GM19240 (cell line): ENCODE measurements at regions not wholly inside any gene's neighbourhood (a gene's known extent, or its start where the extent isn't known, plus 50 kb on each side); places are given as distances from the start of the nearest gene placed in this dataset.

ENCODE experiments used
- DNase-seq: peaks from one replicate; pipeline ENCODE4 v3.0.0; 2011; ENCODE audit warnings: low spot score; ENCODE audit not compliant: insufficient read length

DNA sequence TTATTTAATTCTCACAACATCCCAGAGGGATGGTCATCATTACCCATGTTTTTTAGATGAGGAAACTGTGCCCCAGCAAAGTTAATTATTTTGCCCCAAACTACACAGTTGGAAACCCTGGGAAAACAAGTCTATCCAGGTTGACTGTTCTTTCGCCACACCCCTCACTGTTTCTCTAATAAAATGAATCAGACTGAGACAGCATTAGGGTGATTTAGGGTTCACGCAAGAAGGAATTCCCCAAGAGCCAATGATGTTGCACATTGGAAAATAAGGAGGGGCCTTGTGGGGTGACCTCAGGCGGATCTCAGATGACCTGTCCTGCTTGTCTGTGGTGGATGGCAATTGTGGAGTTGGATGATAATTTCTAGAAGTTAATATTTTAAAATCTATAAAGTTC is 135.7 kb upstream of the TBX20 start:
- DNase-seq = no peak

DNA sequence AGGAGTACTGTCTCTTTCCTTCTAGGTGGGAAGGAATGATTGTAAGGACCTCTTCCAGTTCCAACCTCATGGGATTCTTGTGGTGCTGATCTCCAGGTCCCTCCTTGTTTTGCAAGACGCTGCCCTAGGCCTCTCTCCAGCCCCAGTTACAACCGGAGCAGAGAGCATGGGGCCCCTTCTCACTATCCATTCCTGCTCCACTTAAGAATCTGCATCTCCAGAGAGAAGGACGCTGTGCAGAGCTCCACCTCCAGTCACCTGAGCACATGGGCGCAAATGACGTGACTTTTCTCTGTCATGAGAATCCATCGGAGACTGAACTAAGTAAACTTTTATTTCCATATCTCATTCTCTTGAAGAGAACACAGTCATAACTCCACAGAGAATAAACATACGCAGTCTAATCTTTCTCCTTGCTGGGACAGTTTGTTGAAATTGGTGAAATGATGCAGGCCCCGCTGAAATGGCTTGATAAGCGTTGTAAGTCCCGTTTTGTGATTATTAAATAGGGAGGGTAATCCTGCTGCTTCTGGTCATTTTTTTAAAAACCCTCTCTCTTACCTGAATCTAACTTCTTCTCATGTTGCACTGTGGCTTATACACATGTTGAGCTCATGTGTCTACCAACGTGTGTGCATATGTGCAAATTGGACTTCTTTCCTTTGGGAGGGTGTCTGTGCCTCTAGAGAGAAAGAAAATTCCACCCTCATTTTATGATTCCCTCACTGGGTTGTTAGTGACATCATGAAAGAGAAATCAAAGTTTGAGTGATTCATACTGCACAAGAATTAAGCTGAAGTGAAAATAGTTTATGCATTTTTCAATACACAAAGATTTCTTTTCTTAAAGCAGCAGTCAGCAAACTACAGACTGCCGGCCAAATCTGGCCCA is 133.2 kb upstream of the TBX20 start:
- DNase-seq = no peak

DNA sequence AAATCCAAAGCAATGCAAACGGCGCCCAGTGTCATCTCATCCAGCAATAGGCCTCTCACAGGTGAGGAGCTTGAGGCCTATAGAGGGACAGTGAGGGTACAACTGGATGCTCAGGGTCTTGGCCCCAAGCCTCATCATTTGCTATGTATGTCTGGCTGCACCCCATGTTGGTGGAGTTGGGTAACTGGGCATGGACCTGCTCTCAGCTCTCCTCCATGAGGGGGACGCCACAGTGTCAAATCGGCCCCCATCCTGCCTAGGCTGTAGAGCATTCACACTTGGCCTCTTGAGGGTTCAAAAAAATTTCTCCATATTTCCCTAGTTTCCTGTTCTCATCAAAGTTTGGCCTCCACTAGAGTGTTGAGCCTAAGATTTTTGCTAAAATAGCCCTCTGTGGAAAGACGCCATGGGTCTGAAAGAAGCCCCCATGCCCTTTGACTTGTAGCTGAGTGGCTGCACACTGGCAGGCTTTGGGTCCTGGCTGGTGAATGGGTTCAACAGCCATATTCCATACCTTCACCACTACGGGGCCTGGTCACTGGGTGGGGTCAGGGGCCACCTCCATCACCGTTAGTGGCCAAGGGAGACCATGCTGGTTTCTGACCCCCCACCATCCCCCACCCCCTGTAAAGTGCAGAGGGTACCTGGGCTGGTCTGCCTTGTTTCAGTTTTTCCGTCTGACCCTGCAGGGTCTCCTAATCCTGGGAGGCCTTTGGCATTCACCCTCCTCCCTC is 132.3 kb upstream of the TBX20 start:
- no peak for DNase-seq

GRCh38 chr7:35384761-35385700 is 131.1 kb upstream of the TBX20 start:
- no peak for DNase-seq

DNA sequence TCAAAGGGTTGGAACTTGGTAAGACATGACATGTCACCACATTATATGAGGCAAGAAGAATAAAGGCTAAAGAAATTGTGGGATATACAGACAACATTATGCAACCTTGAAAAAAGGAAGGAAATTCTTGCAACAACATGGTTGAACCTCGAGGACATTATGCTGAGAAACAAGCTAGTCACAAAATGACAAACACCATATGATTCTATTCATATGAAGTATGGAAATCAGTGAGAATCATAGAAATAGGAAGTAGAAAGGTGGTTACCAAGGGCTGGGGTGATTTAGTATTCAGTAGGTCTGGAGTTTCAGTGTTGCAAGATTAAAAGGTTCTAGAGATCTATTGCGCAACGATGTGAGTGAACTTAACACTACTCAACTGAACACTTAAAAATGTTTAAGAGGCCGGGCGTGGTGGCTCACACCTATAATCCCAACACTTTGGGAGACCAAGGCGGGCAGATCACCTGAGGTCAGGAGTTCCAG is 126.9 kb upstream of the TBX20 start:
- no peak for DNase-seq

DNA sequence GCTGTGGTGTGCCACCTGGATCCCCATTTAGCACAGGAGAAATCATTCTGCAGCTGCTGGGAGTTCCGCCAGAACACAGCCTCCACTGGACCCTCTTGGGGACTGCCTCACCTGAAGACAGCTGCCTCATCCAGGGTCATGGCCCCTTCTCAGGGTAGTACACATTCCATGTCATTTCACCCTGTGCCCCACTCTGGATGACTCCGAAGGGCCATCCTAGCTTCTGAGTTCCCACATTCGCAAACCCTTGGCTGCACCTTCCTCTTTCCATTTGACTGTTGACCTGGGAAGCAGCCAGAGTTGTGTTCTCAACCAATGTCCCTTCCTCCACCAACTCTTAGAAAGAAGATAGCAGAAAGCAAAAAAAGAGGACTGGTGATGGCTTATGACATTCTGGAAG is 125.6 kb upstream of the TBX20 start:
- DNase-seq = no peak

DNA sequence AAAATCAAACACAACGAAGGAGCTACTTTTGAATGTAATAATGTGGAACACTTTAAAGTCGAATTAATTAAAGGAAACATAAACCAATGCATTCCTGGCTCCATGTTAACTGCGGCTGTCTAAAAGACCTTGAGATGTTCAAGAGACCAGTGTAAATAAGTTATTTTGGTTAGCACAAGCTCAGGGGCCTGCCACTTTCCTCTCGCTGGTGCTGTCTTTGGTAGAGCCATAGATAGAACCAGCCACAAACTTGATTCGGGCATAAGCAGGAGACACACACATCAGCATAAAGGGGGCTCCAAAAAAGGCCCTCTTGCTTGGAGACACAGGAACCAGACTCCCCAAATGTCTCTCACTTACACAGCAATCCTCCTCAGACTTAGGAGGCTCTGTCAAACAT is 121.6 kb upstream of the TBX20 start:
- no peak for DNase-seq

GRCh38 chr7:35374858-35375257 is 121.0 kb upstream of the TBX20 start:
- DNase-seq = no peak

DNA sequence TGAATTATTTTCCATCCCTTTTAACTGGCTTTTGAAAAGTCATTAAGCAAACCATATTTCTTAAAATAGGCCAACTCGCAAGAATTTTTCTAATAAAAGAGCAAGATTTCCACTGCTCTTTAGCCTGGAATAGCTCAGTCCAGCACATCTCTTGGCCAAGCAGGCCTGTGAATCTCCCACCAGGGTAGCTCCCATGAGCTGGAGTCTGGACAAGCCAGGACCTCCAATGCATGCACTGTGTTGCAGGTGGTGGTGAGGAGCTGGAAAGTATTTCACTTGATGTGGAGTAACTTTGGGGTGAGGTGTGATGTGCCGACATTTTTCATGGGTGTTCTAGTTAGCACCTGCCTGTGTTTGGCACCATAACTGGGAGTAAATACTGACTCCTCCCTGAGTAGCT is 117.3 kb upstream of the TBX20 start:
- DNase-seq = no peak

DNA sequence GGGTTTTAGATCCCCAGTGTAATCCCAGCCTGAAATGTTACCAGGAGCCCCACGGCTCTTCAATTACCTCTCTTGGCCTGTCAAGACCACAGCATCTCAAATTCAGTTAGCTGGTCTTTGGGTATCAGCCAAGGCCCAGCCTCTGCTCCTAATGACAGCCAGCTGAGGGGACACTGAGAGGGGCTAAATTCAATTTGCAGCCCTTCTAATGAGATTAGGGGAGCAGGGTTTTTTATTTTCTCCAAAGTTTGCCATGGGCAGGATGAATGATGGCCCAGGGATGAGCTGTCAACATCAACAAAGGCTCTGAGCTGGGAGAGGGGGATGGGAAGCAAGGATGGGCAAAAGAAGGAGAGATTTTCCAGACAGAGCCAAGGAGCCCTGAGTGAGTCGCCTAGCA is 116.8 kb upstream of the TBX20 start:
- DNase-seq = no peak

- no peak for DNase-seq
These were observed 112.6 kb upstream of the TBX20 start for GRCh38 chr7:35366167-35367155.

DNA sequence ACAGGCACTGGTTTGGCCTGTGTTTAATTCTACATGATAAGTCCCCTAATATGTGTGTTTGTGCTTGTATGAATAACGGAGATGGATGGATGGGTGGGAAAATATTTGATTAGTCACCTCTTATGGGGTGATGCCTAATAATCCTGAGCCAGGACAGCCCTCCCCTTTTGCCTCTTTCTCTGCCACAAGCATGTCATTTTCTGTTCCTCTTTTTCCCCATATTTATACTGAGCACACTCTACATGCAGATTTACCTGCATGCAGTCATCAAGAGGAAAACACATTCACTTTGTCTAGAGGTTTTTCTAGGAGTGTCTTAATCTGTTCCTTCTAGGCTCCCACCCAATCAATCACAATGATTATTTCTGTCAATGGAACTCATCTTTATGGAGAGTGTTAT is 111.6 kb upstream of the TBX20 start:
- no peak for DNase-seq

DNA sequence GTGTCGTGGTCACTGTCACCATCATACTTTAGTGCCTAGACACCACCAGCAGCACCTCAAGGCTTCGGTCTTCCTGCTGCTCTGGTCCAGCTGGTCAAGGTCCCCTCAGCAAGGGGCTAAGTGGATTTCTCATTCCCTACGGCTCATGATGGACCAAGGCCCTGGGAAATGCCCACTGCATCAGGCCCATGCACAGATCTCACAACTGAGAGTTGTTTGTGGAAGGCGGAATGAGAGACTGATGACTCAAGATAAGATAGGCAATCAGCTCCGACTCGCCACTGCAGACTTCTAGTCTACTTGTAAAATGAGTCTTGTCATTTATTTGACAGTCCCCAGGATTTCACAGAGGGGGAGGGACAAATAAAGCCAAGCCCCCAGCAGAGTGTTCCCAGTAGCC is 108.4 kb upstream of the TBX20 start:
- no peak for DNase-seq

DNA sequence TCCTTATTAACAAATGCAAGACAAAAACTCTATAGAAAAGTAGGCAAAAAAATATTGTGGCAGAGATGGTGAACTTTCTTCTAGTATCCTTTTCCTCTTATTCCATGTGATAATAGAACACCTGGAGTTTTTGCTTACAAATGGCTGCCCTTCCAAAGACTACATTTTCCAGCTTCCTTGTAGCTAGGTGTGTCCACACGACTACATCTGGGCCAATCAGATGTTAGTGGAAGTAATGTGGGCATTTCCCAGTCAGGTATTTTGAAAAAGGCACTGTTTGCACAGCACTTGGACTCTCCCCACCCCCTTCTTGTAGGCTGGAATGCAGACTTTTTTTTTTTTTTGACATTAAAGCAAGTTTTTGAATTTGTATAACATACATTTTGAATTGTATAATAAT is 105.5 kb upstream of the TBX20 start:
- DNase-seq = no peak

DNA sequence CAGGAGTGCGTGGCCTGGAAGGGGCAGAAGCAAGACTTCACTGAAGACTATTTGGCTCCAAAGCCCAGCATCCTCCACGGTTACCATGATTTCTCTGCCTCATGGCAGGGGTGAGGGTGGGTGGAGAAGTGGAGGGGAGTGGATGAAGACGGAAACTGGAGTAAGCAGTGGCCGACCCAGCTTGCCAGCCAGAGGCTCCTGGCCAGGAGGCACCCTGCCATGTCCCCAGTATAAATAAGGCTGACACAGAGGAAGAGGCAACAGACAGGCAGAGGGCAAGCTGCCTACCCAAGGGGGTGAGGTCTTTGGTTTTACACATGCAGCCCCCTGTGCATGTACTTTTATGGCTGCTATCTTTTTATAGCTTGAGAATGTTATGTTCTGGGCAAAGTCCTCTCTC is 102.6 kb upstream of the TBX20 start:
- no peak for DNase-seq

DNA sequence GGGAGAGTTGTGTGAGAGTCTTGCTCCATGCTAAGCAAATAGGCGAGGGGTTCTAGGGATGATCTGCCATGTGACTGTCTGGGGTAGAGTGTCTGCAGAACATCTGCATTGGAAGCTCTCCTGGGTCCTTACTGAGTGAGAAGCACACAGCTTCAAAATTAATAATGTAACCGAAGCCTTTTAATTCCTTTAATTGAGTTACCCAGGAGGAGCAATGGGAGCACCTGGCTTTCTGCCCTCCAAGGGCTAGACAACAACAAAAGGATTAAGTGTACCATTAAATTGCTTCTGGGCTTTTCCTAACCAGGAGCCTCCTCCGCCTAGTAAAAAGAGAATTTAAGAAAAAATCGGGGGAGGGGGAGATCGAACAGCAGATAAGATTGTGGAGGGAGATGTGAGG is 102.0 kb upstream of the TBX20 start:
- DNase-seq = no peak

GRCh38 chr7:35355199-35355598 is 101.3 kb upstream of the TBX20 start:
- DNase-seq = no peak

- no peak for DNase-seq
These were observed 99.6 kb upstream of the TBX20 start for GRCh38 chr7:35353481-35353880.

GRCh38 chr7:35351466-35351865 is 97.6 kb upstream of the TBX20 start:
- no peak for DNase-seq

GRCh38 chr7:35348611-35349400 is 94.9 kb upstream of the TBX20 start:
- no peak for DNase-seq
